ENCODE measurements at regions not wholly inside any gene's neighbourhood (a gene's known extent, or its start where the extent isn't known, plus 50 kb on each side); places are given as distances from the start of the nearest gene placed in this dataset.

DNA sequence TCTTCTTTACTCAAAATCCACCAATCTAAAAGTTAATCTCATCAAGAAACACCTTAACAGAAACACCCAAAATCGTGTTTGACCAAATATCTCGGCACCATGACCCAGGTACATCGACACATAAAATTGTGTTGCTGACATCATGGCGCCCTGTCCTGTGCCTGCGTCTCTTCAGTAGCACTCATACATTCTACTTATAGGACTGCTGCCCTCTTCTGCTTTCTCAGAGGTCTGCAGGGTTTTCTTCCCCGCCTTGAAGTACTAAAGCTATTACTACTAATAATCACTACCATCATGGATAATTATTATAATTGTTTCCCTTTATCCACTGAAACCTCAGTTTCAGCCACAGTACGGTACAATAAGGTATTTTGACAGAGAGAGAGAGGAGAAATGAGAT, 1403.1 kb upstream of the TENM3 start:
- Histone ChIP-seq H3K27ac (no peak overlapping the region), H3K9me3 (no peaks in the 10 kb centered on the region), H3K4me3 (no peak overlapping the region), H3K4me1 (no peaks in the 10 kb centered on the region), H3K27me3 (no peaks in the 10 kb centered on the region), H3K36me3 (no peaks in the 10 kb centered on the region)
- DNase-seq (ENCODE audit: extremely low spot score in 2 of 2), result no peak
- TF ChIP-seq POLR2AphosphoS5 (IDR thresholded peaks at IDR 0.05; ENCODE audit: insufficient read depth in 1 of 2, low read depth in 1 of 2) (no peak), POLR2A (IDR thresholded peaks at IDR 0.05) (no peak)
- TF ChIP-seq, protein P1, sequence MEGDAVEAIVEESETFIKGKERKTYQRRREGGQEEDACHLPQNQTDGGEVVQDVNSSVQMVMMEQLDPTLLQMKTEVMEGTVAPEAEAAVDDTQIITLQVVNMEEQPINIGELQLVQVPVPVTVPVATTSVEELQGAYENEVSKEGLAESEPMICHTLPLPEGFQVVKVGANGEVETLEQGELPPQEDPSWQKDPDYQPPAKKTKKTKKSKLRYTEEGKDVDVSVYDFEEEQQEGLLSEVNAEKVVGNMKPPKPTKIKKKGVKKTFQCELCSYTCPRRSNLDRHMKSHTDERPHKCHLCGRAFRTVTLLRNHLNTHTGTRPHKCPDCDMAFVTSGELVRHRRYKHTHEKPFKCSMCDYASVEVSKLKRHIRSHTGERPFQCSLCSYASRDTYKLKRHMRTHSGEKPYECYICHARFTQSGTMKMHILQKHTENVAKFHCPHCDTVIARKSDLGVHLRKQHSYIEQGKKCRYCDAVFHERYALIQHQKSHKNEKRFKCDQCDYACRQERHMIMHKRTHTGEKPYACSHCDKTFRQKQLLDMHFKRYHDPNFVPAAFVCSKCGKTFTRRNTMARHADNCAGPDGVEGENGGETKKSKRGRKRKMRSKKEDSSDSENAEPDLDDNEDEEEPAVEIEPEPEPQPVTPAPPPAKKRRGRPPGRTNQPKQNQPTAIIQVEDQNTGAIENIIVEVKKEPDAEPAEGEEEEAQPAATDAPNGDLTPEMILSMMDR (IDR thresholded peaks at IDR 0.05), result no peak
- intact Hi-C loops (cut with DNase I), result no loop called here

DNA sequence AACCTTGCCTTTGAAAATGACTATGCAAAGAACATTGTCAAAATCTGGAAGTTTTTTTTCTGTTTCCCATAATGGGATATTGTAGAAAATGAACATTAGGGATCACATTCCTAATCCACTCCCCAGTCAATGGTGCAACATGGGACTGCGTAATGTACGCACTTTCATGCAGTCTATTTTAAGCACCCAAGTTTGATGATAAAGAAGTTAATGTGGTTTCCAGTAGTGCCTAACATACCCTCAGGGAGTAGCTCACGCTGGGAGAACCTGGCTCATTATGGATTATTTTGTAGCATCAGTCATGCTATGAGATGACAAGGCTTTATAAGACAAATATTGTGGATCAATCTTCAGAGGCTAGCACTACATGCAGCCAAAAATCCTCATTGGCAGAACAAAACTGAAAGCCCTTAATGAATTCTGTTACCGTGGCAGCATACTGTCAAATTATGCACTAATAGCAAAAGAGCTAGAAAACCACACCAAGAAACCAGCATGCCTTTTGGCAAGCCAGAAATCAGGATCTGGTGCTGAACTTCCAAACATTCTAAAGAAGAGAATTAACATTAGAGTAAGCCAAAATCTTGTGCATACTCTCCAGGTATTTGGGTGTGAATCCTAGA, 1392.8 kb upstream of the TENM3 start:
- intact Hi-C loops (cut with DNase I), result no loop called here
- no peak for DNase-seq (ENCODE audit: extremely low spot score in 2 of 2)
- H3K4me1 ChIP-seq, result no peaks in the 10 kb centered on the region
- TF ChIP-seq, protein P1 (IDR thresholded peaks at IDR 0.05), result no peak
- TF ChIP-seq POLR2AphosphoS5 (IDR thresholded peaks at IDR 0.05; ENCODE audit: insufficient read depth in 1 of 2, low read depth in 1 of 2) (no peak), POLR2A (IDR thresholded peaks at IDR 0.05) (no peak)
- H3K9me3 ChIP-seq, result no peaks in the 10 kb centered on the region
- H3K27ac ChIP-seq, result no peak overlapping the region
- no peaks in the 10 kb centered on the region for H3K36me3 ChIP-seq
- no peak overlapping the region for H3K4me3 ChIP-seq
- H3K27me3 ChIP-seq, result no peaks in the 10 kb centered on the region

DNA sequence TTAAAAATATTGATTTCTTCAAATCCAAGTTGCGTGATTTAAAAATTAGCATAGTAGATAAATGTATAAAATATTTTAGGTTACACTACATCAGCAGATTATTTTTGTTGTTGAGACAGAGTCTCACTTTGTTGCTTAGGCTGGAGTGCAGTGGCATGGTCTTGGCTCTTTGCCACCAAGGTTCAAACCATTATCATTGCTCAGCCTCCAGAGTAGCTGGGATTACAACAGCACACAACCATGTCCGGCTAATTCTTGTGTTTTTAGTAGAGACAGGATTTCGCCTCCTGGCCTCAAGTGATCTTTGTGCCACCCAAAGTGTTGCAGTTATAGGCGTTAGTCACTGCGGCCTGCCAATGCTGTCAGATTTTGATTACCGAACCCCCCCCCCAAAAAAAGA, 1390.5 kb upstream of the TENM3 start:
- H3K27ac ChIP-seq, result no peak overlapping the region
- no peaks in the 10 kb centered on the region for H3K9me3 ChIP-seq
- no peaks in the 10 kb centered on the region for H3K36me3 ChIP-seq
- H3K27me3 ChIP-seq, result no peaks in the 10 kb centered on the region
- no peak for DNase-seq (ENCODE audit: extremely low spot score in 2 of 2)
- TF ChIP-seq POLR2A (IDR thresholded peaks at IDR 0.05) (no peak), POLR2AphosphoS5 (IDR thresholded peaks at IDR 0.05; ENCODE audit: insufficient read depth in 1 of 2, low read depth in 1 of 2) (no peak)
- TF ChIP-seq, protein P1 (IDR thresholded peaks at IDR 0.05), result no peak
- intact Hi-C loops (cut with DNase I), result no loop called here
- no peak overlapping the region for H3K4me3 ChIP-seq
- no peaks in the 10 kb centered on the region for H3K4me1 ChIP-seq

DNA sequence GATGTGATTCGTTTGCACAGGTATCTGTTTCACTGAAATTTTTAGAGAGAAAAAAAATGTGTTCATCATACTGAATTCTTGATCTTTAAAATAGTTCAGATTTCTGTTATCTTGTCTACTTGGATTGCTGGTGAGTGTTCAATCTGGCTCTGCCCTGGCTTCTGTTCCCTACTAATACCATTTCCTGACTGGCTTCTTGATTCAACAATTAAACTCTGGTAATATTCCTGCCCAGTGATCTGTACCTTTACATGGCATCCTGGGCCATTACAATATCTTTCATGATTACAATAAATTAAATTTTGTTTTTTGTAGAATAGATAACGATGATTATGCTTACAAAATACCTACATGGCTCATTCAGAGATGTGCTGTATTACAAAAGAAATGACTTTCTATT, 1388.0 kb upstream of the TENM3 start:
- Histone ChIP-seq H3K9me3 (no peaks in the 10 kb centered on the region), H3K4me3 (no peak overlapping the region), H3K27me3 (no peaks in the 10 kb centered on the region), H3K36me3 (no peaks in the 10 kb centered on the region), H3K4me1 (no peaks in the 10 kb centered on the region), H3K27ac (no peak overlapping the region)
- no peak for TF ChIP-seq POLR2A (IDR thresholded peaks at IDR 0.05)
- TF ChIP-seq, protein P1 (IDR thresholded peaks at IDR 0.05), result no peak
- TF ChIP-seq POLR2AphosphoS5 (IDR thresholded peaks at IDR 0.05; ENCODE audit: insufficient read depth in 1 of 2, low read depth in 1 of 2), result no peak
- intact Hi-C loops (cut with DNase I), result no loop called here
- DNase-seq (ENCODE audit: extremely low spot score in 2 of 2), result no peak

DNA sequence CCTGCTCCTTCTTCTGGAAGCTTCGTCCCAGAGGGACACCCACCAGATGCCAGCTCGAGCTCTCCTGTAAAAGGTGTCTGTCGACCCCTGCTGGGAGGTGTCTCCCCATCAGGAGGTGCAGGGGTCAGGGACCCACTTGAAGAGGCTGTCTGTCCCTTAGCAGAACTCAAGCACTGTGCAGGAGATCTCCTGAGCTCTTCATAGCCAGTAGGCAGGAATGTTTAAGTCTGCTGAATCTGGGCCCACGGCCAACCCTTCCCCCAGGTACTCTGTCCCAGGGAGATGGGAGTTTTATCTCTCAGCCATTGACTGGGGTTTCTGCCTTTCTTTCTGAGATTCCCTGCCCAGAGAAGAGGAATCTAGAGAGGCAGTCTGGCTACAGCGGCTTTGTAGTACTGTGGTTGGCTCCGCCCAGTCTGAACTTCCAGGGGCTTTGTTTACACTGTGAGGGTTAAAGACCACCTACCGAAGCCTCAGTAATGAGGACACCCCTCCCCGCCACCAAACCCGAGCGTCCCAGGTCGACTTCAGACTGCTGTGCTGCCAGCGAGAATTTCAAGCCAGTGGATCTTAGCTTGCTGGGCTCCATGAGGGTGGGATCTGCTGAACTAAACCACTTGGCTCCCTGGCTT, 1383.0 kb upstream of the TENM3 start:
- Histone ChIP-seq H3K4me1 (no peaks in the 10 kb centered on the region), H3K9me3 (no peaks in the 10 kb centered on the region), H3K27ac (no peak overlapping the region), H3K27me3 (no peaks in the 10 kb centered on the region), H3K36me3 (no peaks in the 10 kb centered on the region), H3K4me3 (no peak overlapping the region)
- TF ChIP-seq POLR2A (IDR thresholded peaks at IDR 0.05), result no peak
- TF ChIP-seq POLR2AphosphoS5 (IDR thresholded peaks at IDR 0.05; ENCODE audit: insufficient read depth in 1 of 2, low read depth in 1 of 2), result no peak
- TF ChIP-seq, protein P1 (IDR thresholded peaks at IDR 0.05), result no peak
- no peak for DNase-seq (ENCODE audit: extremely low spot score in 2 of 2)
- intact Hi-C loops (cut with DNase I), result no loop called here

Measured in vagina (tissue), 2 donors.